Fibroblast of skin of back (primary cell): ENCODE measurements at regions not wholly inside any gene's neighbourhood (a gene's known extent, or its start where the extent isn't known, plus 50 kb on each side); places are given as distances from the start of the nearest gene placed in this dataset.
A peak's percentile ranks its signal among the peaks of the same experiment; 100 is the strongest.
"Not testable (repeated sequence)": the region's sequence is repeated elsewhere in the genome, so short reads cannot be mapped to it uniquely, and the experiment has no call there.

Source experiments
- DNase-seq: peaks from one replicate; pipeline ENCODE4 v3.0.0-alpha.2; 2013

DNA sequence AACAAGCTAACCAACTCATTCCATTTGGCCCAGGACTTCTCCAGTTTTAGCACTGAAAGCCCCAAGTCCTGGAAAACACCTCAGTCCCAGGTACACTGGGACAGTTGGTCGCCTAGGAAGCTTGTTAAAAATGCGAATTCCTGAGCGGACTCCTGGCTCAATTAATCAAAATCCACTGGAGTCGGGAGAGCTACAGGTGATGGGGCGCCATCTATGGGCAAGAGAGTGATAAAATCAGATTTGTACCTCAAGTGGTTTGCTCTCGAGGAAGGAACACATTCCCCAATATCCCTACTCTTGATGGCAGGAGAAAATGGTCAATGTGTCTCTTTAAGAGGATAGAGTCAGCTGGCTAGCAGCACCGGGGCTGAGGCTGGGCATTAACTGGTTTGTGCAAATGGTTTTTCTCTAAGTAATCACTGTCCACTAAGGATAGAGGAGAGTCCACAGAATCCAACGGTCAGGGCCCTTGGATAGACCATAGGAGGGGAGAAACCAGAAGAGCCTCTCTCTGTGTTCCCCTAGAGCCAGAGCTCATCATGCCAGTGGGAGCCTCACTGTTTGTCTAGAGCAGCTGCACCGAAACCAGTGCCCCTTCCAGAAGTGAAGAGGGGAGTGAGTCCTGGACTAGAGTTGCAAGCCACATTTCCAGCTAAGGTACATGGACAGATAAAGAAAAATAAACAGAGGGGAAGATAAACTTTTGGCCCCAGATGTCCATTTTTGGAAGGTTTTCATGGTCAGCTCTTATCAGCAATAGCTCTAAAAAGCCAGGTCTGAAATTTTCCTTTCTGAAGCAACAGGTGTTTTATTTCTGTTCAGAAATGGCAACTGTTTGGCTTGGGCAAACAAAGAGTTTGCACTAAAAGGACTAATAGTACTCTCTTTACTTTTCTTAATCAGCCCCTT, 148.5 kb downstream of the TENT5C start:
- peak; percentile 62 for DNase-seq

DNA sequence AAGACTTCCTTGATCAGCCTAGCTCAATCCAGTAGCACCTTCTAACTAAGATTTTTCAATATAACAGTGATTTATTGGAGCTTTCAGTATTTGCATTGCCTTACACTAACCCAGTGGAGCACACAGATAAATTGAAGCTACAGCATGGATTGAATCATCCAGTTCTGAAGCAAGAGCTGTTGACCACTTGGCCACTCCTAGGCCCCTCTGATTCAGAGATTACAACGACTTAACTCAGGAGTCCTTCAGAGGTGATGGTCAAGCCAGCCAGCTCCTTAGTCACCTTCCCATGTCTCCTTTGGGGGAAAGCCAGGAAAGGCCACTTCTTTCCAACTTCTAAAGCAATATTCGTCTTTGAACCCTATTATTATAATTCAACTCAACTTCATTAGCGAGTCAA, 151.8 kb downstream of the TENT5C start:
- no peak for DNase-seq

DNA sequence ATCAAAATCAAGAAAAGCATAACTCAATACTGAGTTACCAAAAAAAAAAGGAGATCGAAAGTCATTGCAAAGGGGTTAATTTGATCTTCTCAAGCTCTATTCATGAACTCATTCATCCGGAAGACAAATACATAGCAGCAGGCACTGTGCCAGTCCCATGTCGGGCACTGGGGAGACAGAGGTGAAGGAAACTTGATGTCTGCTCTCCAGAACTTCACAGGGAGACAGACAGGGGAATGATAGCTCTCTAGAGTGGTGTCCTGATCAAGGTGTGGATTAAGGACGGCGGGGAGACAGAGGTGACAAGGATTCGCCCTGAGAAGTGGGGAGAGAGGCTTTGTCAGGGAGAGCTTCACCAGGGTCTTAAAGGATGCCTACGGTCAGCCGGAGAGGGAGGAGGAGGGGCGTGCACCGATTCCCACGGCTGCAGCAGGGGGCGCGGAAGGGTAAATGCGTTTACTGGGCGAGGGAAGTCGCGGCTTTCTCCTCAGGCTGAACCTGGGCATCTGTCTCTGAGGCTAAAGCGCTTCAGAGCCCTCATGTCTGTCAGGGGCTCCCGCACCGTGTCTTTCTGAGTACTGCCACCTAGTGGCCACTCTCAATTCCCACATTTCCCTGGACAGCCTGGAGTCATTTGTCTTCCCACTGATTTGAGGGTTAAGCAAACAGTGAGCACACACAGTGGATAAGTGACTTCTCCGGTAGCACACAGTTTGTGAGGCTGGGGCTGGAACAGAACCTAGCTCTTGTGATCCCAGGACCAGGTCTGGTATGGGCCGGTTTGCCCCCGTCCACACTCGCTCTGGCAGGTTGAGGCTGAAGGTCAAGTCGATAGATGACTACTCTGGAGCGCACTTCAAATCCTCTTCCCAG, 152.8 kb downstream of the TENT5C start:
- DNase-seq = peak; percentile 82

DNA sequence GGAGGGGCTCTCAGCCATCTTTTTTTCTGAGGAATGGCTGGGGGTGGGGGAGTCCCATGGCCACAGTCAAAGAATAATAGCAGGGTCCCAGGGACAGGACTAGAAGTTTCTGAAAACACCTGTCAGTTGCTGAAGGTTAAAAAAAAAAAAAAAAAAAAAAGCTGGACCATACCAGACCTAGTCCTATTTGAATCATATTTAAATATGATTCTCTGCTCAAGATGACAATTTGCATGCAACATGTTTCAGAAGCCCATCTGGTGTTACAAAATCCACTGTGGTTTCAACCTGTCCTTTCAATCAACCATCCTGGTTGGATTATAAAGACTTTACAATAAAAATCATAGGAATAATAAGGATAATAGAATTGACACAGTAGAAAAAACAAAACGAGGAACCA, 153.7 kb downstream of the TENT5C start:
- no peak for DNase-seq

DNA sequence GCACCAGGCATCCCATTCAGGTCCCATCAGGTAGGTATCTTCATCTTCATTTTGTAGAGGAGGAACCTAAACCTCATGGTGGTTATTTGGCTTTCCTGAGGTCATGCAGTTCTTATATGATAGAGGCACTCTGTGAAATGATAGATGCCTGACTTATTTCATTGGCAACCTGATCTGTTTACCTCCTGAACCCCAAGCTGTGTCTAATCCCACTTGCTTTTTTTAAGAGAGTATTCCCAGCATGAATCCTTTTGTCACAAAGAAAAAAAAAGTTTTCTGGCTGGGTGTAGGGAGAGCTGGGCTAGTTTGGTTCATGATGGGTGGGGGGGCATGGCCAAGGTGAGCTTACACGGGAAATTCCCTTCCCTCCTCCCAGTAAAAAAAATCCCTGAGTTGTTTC, 154.2 kb downstream of the TENT5C start:
- DNase-seq = no peak

DNA sequence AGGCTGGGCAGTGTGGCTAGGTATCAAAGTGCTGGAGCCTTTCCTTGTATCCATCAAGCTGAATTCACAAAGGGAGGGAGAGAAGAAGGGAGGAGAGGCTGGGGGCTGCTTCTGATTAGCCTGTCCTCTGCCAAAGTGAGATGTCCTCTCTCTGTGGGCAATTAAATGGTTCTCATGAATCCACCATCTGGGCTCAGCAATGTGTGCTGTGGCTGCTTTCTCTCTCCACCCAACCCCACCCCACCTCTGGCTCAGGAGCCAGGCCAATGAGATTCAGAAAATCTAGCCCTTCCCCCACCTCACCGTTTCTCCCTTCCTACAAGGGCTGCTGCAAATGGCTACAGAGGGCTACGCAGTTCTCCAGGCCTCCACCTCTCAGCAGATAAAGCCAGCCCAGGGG, 154.6 kb downstream of the TENT5C start:
- no peak for DNase-seq

DNA sequence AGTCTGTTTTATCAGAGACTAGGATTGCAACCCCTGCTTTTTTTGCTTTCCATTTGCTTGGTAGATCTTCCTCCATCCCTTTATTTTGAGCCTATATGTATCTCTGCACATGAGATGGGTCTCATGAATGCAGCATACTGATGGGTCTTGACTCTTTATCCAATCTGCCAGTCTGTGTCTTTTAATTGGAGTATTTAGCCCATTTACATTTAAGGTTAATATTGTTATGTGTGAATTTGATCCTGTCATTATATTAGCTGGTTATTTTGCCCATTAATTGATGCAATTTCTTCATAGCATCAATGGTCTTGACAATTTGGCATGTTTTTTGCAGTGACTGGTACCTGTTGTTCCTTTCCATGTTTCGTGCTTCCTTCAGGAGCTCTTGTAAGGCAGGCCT, 161.7 kb downstream of the GDAP2 start:
- not testable (repeated sequence) for DNase-seq

DNA sequence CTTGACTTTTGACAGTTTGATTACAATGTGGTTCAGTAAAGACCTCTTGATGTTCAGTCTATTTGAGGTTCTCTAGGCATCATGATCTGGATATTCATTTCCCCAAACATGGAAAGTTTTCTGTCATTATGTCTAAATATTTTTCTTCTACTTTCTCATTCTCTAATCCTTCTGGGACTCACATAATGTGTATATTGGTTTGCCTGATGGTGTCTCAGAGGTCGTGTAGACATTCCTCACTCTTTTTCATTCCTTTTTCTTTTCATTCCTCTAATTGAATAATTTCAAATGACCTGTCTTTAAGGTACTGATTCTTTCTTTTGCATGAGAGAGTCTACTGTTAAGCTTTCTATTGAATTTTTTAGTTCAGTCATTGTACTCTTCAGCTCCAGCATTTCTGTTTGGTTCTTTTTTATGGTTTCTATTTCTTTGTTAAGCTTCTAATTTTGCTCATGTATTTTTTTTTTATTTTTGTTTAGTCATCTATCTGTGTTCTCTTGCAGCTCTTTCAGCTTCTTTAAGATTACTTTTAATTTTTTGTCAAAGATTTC, 158.4 kb downstream of the GDAP2 start:
- no peak for DNase-seq

DNA sequence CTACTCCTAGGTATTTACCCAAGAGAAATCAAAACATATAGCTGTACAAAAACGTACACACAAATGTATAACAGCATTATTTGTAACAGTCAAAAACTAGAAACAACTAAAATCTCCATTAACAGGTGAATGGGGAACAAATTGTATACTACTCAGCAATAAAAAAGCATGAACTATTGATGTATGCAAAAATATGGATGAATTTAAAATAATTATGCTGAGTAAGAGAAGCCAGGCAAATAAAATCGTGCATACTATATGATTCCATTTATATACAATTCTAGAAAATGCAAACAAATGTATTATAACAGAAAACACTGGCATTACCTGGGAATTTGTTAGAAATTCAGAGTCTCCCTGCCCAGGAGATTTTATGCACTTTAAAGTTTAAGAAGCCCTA, 150.1 kb downstream of the GDAP2 start:
- DNase-seq = no peak

DNA sequence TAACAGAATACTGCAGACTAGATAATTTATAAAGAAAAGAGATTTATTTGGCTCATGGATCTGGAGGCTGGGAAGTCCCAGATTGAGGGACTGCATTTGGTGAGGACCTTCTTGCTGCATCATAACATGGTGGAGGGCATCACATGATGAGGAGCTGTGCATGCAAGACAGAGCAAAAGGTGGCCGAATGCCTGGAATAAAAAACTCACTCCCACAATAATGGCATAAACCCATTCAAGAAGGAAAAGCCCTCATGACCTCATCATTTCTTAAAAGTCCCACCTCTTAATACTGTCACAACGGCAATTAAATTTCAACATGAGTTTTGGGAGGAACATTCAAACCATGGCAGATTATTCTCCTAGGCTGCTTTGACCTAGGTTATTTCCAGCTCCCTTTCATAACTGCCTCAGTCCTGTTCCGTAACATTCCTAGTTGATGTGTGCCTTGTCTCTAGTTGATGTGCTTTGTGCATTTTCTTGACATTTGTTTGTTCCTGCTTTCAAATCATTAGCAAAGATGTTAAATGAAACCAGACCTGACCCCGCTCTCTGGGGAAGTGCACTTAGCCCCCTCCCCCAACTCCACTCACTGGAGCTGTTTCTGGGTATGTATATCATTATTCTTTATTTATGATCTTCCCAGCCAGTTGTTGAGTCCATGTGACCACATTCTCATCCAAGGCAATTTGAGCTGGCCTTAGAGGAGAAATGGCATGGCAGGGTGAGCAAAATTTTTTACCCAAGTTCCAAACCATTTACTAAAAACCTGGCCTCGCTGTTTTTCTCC, 148.5 kb downstream of the GDAP2 start:
- no peak for DNase-seq

DNA sequence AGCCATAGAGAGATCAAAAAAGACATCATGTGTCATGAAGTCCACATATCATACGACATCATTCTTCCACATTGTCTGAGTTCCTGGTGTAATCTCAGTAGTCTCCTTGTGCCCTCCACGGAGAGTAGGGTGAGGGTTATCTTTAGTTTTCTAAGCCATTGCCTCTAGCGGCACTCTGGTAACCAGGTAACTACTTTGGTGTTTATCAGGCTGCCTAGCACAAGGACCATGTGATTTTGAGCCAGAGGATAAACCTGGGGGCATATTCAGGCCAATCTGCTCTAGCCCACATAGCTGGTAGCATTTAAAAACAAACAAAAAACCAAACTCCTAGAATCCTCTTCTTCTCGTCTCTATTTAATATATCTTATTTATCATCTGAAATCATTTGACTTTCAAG, 147.4 kb downstream of the GDAP2 start:
- DNase-seq = no peak

DNA sequence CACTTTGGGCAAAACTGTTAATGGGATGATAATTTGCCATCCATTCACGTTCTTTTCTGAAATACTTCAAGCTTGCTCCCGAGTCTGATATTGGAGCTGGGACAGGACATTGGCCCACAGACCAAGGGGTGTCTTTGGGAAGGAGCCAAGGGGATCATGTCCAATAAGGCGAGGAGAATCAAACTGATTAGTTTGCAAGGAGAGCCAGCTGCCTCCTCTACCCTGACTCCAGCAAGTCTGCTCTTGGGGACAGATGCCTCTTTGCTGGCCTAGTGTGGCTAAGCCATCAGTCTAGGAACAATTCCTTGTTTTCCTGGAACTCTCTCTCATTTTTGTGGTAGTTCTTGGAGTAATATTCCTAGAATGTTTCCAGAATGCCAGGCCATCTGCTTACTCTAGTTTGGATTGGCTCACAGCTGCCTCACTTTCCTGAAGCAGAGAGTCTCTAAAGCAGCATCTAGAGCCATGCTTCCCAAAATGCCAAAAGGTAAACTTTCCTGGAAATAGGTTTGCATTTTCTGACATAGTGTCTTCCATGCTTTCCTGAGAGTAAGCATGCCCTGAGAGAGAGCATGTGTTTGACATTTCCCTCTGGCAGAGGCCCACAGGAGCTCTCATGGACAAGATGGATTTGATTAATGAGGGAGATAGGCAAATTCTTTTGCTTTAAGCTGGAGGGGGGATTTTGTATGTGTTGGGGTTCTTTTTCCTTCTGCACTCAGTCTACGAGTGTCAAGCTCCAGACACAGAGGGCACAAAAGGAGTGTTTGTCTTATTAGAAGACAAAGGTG, 145.6 kb downstream of the GDAP2 start:
- DNase-seq = no peak

DNA sequence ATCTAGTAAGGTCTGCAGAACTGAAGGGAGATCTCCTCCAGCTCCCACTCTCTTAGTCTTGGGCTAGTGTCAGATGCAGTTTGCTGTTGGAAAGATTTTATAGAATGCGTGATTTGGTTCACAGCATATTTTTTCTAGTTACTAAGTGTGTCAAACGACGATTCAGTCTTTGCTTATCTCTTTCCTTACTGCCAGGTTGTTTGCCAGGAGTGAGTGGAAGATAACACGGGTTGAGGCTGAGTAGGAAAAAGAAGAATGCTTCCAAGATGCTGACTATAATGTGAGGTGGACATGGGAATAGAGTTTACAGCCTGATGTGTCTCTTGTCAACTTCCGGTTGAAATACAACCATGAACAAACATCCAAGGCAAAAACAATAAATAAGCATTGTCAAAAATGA, 141.4 kb downstream of the GDAP2 start:
- DNase-seq = no peak

DNA sequence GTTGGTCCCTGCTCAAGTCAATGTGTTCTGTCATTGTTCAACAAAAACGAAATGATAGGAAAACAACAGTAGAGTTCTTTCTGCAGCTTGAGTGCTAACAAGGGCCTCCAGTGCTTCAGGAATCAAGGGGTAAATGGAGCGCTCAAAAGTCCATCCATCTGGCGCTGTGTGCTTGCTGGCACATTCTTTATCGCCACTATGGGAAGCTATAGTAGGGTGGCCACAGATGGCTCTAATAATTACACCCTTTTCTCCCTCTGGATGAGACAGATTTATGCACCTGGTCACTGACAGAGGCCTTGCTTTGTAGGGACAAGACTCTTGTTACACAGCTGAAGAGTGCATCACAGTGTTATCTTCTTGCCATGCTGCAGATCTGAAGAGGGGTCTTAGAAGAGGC, 136.0 kb downstream of the GDAP2 start:
- no peak for DNase-seq

DNA sequence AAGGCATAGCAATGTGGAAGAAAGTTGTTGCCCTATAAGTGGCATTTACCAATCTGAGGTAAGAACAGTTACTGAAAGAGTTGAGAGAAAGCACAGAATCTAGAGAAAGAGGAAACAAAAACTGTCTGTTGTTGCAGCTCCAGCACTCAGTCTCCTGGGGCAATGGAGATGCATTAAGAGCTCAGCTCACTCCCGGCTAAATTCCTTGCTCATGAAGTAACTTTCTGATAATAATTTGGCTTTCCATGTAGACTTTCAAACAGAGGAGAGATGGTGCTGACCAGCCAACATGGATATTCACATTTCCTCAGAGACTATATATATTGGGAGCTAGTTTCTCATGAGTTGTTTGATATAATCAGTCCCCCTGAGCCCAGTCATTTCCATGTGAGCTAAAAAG, 135.3 kb downstream of the GDAP2 start:
- DNase-seq = peak; percentile 82

DNA sequence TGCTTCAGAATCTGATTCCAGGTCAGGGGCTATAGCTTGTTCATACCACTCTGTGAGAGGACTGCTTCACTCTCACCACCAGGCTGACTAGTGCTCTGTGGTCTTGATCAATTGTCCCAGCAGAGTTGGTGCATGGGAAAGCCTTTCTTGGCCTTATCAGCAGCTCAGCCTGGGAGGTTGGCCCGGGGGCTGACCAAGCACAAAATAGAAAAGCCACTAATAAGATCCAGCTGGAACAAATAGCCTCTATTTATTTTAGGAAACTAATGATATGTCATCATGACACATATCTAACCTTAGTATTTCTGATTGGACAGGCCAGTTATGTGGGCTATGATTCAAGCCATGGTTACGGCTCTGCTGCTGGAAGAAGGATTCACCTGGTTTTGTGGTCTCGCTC, 134.2 kb downstream of the GDAP2 start:
- peak; percentile 86 for DNase-seq

DNA sequence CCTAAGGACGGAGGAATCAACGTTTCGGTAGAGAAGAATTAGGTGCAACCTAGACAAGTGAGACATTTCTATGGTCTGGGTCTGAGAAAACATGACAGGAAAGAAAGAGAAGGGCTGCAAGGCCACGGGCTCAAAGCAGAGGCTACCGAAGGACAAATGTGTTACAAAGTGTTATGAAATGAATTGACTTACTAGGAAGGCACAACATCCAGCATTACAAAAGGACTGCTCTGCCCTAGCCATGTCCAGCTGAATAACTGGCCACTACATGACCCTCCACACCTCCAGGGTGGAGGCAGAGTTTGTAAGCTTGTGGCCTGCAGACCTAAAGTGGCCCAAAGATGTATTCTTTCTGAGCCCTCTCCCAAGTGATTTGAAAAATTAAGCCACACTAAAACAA, 133.6 kb downstream of the GDAP2 start:
- DNase-seq = no peak

DNA sequence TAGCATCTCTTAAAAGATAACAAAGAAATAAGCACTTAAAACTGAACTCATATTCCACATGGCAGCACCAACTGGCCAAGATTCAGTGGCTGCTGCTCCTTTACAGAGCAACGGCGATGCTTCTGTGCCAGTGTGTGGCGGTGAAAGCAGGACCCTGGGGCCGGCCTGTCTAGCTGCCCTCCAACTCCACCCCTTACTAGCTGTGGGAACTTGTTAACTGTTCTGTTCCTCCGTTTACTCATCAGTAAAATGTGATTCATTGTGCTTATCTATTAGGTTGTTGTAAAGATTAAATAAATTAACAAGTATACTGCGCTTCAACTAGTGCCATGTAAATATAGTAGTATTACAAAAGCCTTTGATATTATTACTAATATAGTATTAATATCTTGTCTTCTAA, 133.2 kb downstream of the GDAP2 start:
- no peak for DNase-seq

DNA sequence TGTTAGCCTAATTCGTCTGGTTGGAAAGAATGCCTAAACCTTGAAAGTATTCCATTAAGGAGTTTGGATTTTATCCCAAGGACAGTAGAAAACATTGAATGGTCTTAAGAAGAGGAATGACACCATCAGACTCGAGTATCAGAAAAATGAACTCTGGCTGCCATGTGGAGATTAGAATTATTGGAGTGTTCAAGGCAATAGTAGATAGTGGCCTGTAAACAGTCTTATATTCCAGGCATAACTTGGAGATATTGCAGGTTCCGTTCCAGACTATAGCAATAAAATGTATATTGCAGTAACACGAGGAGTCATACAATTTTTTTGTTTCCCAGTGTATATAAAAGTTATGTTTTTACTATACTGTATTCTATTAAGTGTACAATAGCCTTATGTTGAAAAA, 130.9 kb downstream of the GDAP2 start:
- DNase-seq = no peak

DNA sequence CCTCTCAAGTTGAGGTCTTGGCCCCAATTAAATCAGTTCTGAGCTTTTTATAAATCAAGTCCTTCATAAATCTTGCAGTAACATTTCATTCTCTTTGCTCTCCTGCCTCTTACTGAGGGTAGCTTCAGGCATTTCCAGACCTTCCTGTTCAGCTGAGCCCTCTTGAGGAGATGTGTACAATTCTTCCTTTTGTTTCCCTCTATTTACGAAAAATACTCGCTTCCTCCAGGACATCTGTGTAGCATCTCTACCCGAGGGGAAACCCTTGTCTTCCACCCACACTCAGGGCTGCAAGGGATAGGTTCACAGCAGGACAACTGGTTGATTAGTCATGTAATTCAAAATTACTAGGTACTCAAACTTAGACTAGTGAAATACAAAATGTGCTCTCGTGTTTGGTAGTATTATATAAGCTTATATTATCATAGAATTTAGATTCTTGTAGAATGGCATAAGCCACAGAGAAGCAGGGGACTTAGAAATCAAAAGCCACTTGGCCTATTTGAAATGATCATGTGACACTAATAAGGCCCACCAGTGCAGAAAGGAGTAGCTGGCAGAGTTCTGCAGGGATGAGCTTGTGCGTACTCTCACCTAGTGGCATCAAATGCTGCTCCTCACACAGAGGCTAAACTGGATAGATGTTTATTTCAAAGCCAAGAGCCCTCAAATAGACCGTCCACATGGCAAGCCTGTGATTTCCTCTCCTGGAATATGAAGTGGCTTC, 126.7 kb downstream of the GDAP2 start:
- no peak for DNase-seq

DNA sequence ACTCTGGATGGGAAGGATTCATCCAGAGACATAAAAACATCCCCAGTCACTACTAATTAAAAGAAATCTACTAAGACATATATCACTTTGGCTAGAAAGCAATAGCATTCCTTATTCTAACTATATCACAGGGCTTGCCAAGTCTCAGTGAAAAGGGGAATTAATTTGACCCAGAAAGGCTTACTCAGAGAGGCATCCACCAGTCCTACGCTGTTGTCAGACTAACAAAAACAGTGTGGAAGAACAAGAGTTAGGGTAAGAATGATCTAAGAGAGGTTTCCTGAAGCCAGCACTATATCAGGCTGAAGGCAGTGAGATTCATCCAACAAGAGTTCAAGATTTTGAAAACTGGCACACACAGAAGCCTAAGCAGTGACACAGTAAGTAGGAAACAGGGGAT, 126.1 kb downstream of the GDAP2 start:
- no peak for DNase-seq
